Activated CD4-positive, alpha-beta T cell treated with anti-CD3 and anti-CD28 coated beads for 1 hour (primary cell): ENCODE measurements at regions not wholly inside any gene's neighbourhood (a gene's known extent, or its start where the extent isn't known, plus 50 kb on each side); places are given as distances from the start of the nearest gene placed in this dataset.

Experiments
- DNase-seq: peaks from one replicate; pipeline ENCODE4 v3.0.0-alpha.2; 2020

- no peak for DNase-seq
Observed at GRCh38 chr10:2949221-2949947, 118.0 kb upstream of the PFKP start.

GRCh38 chr10:2948127-2948854 lies 119.1 kb upstream of the PFKP start:
- DNase-seq = no peak

GRCh38 chr10:2944788-2945187 lies 122.6 kb upstream of the PFKP start:
- DNase-seq = no peak

GRCh38 chr10:2943932-2944614 lies 123.3 kb upstream of the PFKP start:
- no peak for DNase-seq

- no peak for DNase-seq
Observed at GRCh38 chr10:2942938-2943337, 124.4 kb upstream of the PFKP start.

GRCh38 chr10:2938869-2939268 lies 128.5 kb upstream of the PFKP start:
- DNase-seq = no peak

GRCh38 chr10:2936816-2937215 lies 130.5 kb upstream of the PFKP start:
- DNase-seq = no peak

- DNase-seq = no peak
Observed at GRCh38 chr10:2935647-2936386, 131.5 kb upstream of the PFKP start.

GRCh38 chr10:2933924-2934323 lies 133.4 kb upstream of the PFKP start:
- DNase-seq = no peak

- no peak for DNase-seq
Observed at GRCh38 chr10:2933519-2933918, 133.8 kb upstream of the PFKP start.

- no peak for DNase-seq
Observed at GRCh38 chr10:2933071-2933470, 134.3 kb upstream of the PFKP start.

GRCh38 chr10:2929480-2930258 lies 137.7 kb upstream of the PFKP start:
- no peak for DNase-seq

GRCh38 chr10:2927958-2928840 lies 139.1 kb upstream of the PFKP start:
- DNase-seq = no peak

GRCh38 chr10:2926918-2927660 lies 140.3 kb upstream of the PFKP start:
- DNase-seq = no peak

- DNase-seq = no peak
Observed at GRCh38 chr10:2925631-2926030, 141.7 kb upstream of the PFKP start.

- DNase-seq = no peak
Observed at GRCh38 chr10:2924431-2924830, 142.9 kb upstream of the PFKP start.

GRCh38 chr10:2921956-2922680 lies 145.2 kb upstream of the PFKP start:
- no peak for DNase-seq

GRCh38 chr10:2920637-2921036 lies 146.7 kb upstream of the PFKP start:
- DNase-seq = no peak

- DNase-seq = no peak
Observed at GRCh38 chr10:2920168-2920567, 147.2 kb upstream of the PFKP start.

GRCh38 chr10:2919016-2919415 lies 148.3 kb upstream of the PFKP start:
- no peak for DNase-seq
